Tibial nerve (tissue), 4 donors: ENCODE measurements at regions not wholly inside any gene's neighbourhood (a gene's known extent, or its start where the extent isn't known, plus 50 kb on each side); places are given as distances from the start of the nearest gene placed in this dataset.

ENCODE experiments used
- DNase-seq, 2 donors: peaks; one replicate each; pipeline ENCODE4 v3.0.0-alpha.2; 2019; ENCODE audit warnings: low spot score in 2 of 2
- H3K27ac ChIP-seq, 4 donors: fragments of 200-600 bp; sonication (generic) in 3 of 4; one replicate each; pipeline ENCODE4 v1.5.1; 2017 to 2019; ENCODE audit warnings: mild to moderate bottlenecking in 1 of 4
- H3K27me3 ChIP-seq, 2 donors: fragments of 200-600 bp; sonication (generic) in 1 of 2; one replicate each; pipeline versions ENCODE4 v1.5.1 to v1.6.0; 2017 to 2019
- H3K36me3 ChIP-seq, 3 donors: fragments of 200-600 bp; sonication (generic); one replicate each; pipeline ENCODE4 v1.5.1; 2018 to 2019
- H3K4me1 ChIP-seq, 4 donors: fragments of 200-600 bp; sonication (generic) in 3 of 4; one replicate each; pipeline ENCODE4 v1.5.1; 2017 to 2019
- H3K4me3 ChIP-seq, 4 donors: fragments of 200-600 bp; sonication (generic) in 3 of 4; one replicate each; pipeline ENCODE4 v1.5.1; 2017 to 2019; ENCODE audit warnings: mild to moderate bottlenecking in 1 of 4, moderate library complexity in 1 of 4
- H3K9me3 ChIP-seq, 4 donors: fragments of 200-600 bp; sonication (generic) in 3 of 4; one replicate each; pipeline ENCODE4 v1.5.1; 2017 to 2019
- CTCF ChIP-seq, 5 experiments: fragments of 200-600 bp in 3 of 5; fragments of 450-650 bp in 2 of 5; sonication (generic) in 3 of 5; IDR thresholded peaks; one replicate each; pipeline ENCODE4 v1.5.1; 2016 to 2019; ENCODE audit warnings: antibody characterized with exemption in 5 of 5, mild to moderate bottlenecking in 3 of 5, moderate library complexity in 2 of 5
- EP300 ChIP-seq, 2 donors: sonication (generic); formaldehyde crosslinking; IDR thresholded peaks; one replicate each; pipeline ENCODE4 v1.6.1; 2017; ENCODE audit warnings: antibody characterized with exemption in 2 of 2, mild to moderate bottlenecking in 1 of 2
- POLR2A ChIP-seq, 2 donors: fragments of 450-650 bp; IDR thresholded peaks; one replicate each; pipeline ENCODE4 v1.6.1; 2017; ENCODE audit warnings: antibody characterized with exemption in 2 of 2, mild to moderate bottlenecking in 2 of 2, moderate library complexity in 2 of 2
- WGBS, 2 donors: methylation state at CpG; one replicate each; pipeline ENCODE4 v1.1.5; 2018; 5-methylcytosine and 5-hydroxymethylcytosine counted together

- H3K9me3 ChIP-seq, result peaks cover 0 to 8% (median 0%) of the 10 kb centered on the region in 4 donors
- no peak overlapping the region for H3K27ac ChIP-seq
- H3K4me3 ChIP-seq, result no peak overlapping the region
- no peaks in the 10 kb centered on the region for H3K4me1 ChIP-seq
- H3K27me3 ChIP-seq, result no peaks in the 10 kb centered on the region
- no peak for DNase-seq
- 68 to 74% methylated on average over 2 of the region's 2 CpGs for WGBS, 2 donors
- no peaks in the 10 kb centered on the region for H3K36me3 ChIP-seq
- TF ChIP-seq POLR2A (IDR thresholded peaks at IDR 0.05), result no peak
- TF ChIP-seq EP300 (IDR thresholded peaks at IDR 0.05), result no peak
- no peak for TF ChIP-seq CTCF (IDR thresholded peaks at IDR 0.05)
Measured at GRCh38 chr11:111194860-111195568, 50.5 kb upstream of the POU2AF2 start.

GRCh38 chr11:111193924-111194490 is 51.5 kb upstream of the POU2AF2 start:
- Histone ChIP-seq H3K27me3 (no peaks in the 10 kb centered on the region), H3K4me1 (no peaks in the 10 kb centered on the region), H3K9me3 (peaks cover 0 to 8% (median 0%) of the 10 kb centered on the region in 4 donors), H3K36me3 (no peaks in the 10 kb centered on the region), H3K27ac (no peak overlapping the region), H3K4me3 (no peak overlapping the region)
- no peak for DNase-seq
- 66 to 70% methylated on average over 1 of the region's 1 CpG for WGBS, 2 donors
- TF ChIP-seq EP300 (IDR thresholded peaks at IDR 0.05) (no peak), CTCF (IDR thresholded peaks at IDR 0.05) (no peak), POLR2A (IDR thresholded peaks at IDR 0.05) (no peak)

DNA sequence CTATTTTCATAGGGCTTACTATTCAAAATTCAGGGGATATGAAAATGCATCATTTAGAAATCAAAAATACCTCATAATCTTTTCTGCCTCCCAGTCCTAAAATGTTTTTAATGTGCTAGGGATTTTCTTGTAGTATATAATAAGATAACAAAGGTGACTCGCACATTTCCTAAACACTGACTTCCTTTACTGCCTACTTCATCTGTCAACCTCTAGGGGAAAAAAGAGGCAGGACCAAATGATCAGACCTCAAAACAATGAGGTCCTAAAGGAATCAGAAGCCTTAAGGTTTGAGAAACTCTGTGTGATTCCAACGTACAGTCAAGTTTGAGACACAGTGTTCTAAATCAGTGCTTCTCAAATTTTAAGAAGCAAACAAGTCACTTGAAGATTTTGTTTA is 56.1 kb upstream of the POU2AF2 start:
- Histone ChIP-seq H3K4me1 (no peaks in the 10 kb centered on the region), H3K36me3 (no peaks in the 10 kb centered on the region), H3K27ac (no peak overlapping the region), H3K9me3 (peaks cover 0 to 13% (median 0%) of the 10 kb centered on the region in 4 donors), H3K4me3 (no peak overlapping the region), H3K27me3 (no peaks in the 10 kb centered on the region)
- TF ChIP-seq POLR2A (IDR thresholded peaks at IDR 0.05), result no peak
- no peak for DNase-seq
- WGBS, 2 donors, result 48 to 52% methylated on average over 2 of the region's 2 CpGs

GRCh38 chr11:111186308-111186915 is 59.1 kb upstream of the POU2AF2 start:
- peaks cover 0 to 5% (median 0%) of the 10 kb centered on the region in 4 donors for H3K9me3 ChIP-seq
- H3K27me3 ChIP-seq, result no peaks in the 10 kb centered on the region
- whole genome bisulfite sequencing, 2 donors, result 52 to 62% methylated on average over 3 of the region's 3 CpGs
- H3K4me1 ChIP-seq, result no peaks in the 10 kb centered on the region
- no peak overlapping the region for H3K27ac ChIP-seq
- no peak for DNase-seq
- H3K36me3 ChIP-seq, result no peaks in the 10 kb centered on the region
- H3K4me3 ChIP-seq, result no peak overlapping the region
- TF ChIP-seq EP300 (IDR thresholded peaks at IDR 0.05) (no peak), POLR2A (IDR thresholded peaks at IDR 0.05) (no peak), CTCF (IDR thresholded peaks at IDR 0.05) (no peak)

GRCh38 chr11:111185266-111185665 is 60.3 kb upstream of the POU2AF2 start:
- H3K36me3 ChIP-seq, result no peaks in the 10 kb centered on the region
- DNase-seq, result no peak
- H3K27ac ChIP-seq, result peak overlapping the region in 1 of 4 donors; percentile 14
- H3K9me3 ChIP-seq, result peaks cover 0 to 5% (median 0%) of the 10 kb centered on the region in 4 donors
- TF ChIP-seq POLR2A (IDR thresholded peaks at IDR 0.05) (no peak), CTCF (IDR thresholded peaks at IDR 0.05) (no peak), EP300 (IDR thresholded peaks at IDR 0.05) (no peak)
- H3K27me3 ChIP-seq, result no peaks in the 10 kb centered on the region
- no peak overlapping the region for H3K4me3 ChIP-seq
- no peaks in the 10 kb centered on the region for H3K4me1 ChIP-seq
- 31 to 49% methylated on average over 2 of the region's 2 CpGs for WGBS, 2 donors
